ENCODE measurements at regions not wholly inside any gene's neighbourhood (a gene's known extent, or its start where the extent isn't known, plus 50 kb on each side); places are given as distances from the start of the nearest gene placed in this dataset.
"Not testable (repeated sequence)": the region's sequence is repeated elsewhere in the genome, so short reads cannot be mapped to it uniquely, and the experiment has no call there.

GRCh38 chr3:75192146-75192616 lies 471.9 kb upstream of the FRG2C start:
- TF ChIP-seq CTCF (conservative IDR thresholded peaks at IDR 0.05; ENCODE audit: low read depth, low read length) = peak; percentile 86
- DNase-seq (ENCODE audit: low read depth) = no peak
- H3K4me3 ChIP-seq (ENCODE audit: low read length) = no peak overlapping the region

GRCh38 chr3:75193797-75194196 lies 470.3 kb upstream of the FRG2C start:
- no peak for TF ChIP-seq CTCF (conservative IDR thresholded peaks at IDR 0.05; ENCODE audit: low read depth, low read length)
- no peak overlapping the region for H3K4me3 ChIP-seq (ENCODE audit: low read length)
- DNase-seq (ENCODE audit: low read depth) = no peak

GRCh38 chr3:75214332-75214731 lies 449.8 kb upstream of the FRG2C start:
- H3K4me3 ChIP-seq (ENCODE audit: low read length); DNase-seq (ENCODE audit: low read depth): not testable (repeated sequence)

- no peak for TF ChIP-seq CTCF (conservative IDR thresholded peaks at IDR 0.05; ENCODE audit: low read depth, low read length)
- no peak for DNase-seq (ENCODE audit: low read depth)
- H3K4me3 ChIP-seq (ENCODE audit: low read length) = no peak overlapping the region
These were observed 445.6 kb upstream of the FRG2C start for GRCh38 chr3:75218577-75218976.

GRCh38 chr3:75220932-75221331 lies 443.2 kb upstream of the FRG2C start:
- DNase-seq (ENCODE audit: low read depth) = no peak
- TF ChIP-seq CTCF (conservative IDR thresholded peaks at IDR 0.05; ENCODE audit: low read depth, low read length) = no peak
- H3K4me3 ChIP-seq (ENCODE audit: low read length) = no peak overlapping the region

- no peak overlapping the region for H3K4me3 ChIP-seq (ENCODE audit: low read length)
- TF ChIP-seq CTCF (conservative IDR thresholded peaks at IDR 0.05; ENCODE audit: low read depth, low read length) = no peak
- no peak for DNase-seq (ENCODE audit: low read depth)
These were observed 439.7 kb upstream of the FRG2C start for GRCh38 chr3:75224412-75224811.

GRCh38 chr3:75232216-75232615 lies 431.9 kb upstream of the FRG2C start:
- no peak overlapping the region for H3K4me3 ChIP-seq (ENCODE audit: low read length)
- TF ChIP-seq CTCF (conservative IDR thresholded peaks at IDR 0.05; ENCODE audit: low read depth, low read length) = no peak
- DNase-seq (ENCODE audit: low read depth) = no peak

- DNase-seq (ENCODE audit: low read depth) = no peak
- no peak overlapping the region for H3K4me3 ChIP-seq (ENCODE audit: low read length)
- TF ChIP-seq CTCF (conservative IDR thresholded peaks at IDR 0.05; ENCODE audit: low read depth, low read length) = no peak
These were observed 428.5 kb upstream of the FRG2C start for GRCh38 chr3:75235631-75236030.

Data from retinal pigment epithelial cell (primary cell).